ENCODE measurements at regions not wholly inside any gene's neighbourhood (a gene's known extent, or its start where the extent isn't known, plus 50 kb on each side); places are given as distances from the start of the nearest gene placed in this dataset.
"Not testable (repeated sequence)": the region's sequence is repeated elsewhere in the genome, so short reads cannot be mapped to it uniquely, and the experiment has no call there.

DNA sequence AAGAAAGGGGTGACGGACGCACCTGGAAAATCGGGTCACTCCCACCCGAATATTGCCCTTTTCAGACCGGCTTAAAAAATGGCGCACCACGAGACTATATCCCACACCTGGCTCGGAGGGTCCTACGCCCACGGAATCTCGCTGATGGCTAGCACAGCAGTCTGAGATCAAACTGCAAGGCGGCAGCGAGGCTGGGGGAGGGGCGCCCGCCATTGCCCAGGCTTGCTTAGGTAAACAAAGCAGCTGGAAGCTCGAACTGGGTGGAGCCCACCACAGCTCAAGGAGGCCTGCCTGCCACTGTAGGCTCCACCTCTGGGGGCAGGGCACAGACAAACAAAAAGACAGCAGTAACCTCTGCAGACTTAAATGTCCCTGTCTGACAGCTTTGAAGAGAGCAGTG is 276.9 kb downstream of the SEC61B start:
- not testable (repeated sequence) for H3K4me3 ChIP-seq (ENCODE audit: low read length); DNase-seq (ENCODE audit: low read depth, low spot score)

DNA sequence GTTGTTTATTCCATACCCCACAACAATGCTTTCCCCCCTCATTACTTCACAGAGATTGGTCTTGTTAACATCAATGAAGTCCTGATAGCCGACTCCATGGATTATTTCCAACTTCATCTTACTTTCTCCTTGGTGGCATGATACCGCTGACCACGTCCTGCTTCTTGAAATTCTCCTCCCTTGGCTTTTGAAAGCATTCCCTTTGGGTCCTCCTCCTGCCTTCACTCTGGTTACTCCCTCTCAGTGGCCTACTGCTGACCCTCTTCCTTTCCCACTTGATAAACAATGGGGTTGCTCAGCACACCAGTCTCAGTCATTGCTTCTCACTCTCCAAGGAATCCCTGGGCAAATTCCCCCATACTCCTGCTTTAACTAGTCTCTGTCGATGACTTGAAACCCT is 283.9 kb downstream of the SEC61B start:
- no peak overlapping the region for H3K4me3 ChIP-seq (ENCODE audit: low read length)
- no peak for DNase-seq (ENCODE audit: low read depth, low spot score)

- no peak for DNase-seq (ENCODE audit: low read depth, low spot score)
- H3K4me3 ChIP-seq (ENCODE audit: low read length): no peak overlapping the region
Observed at GRCh38 chr9:99506747-99507348, 284.8 kb downstream of the SEC61B start.

DNA sequence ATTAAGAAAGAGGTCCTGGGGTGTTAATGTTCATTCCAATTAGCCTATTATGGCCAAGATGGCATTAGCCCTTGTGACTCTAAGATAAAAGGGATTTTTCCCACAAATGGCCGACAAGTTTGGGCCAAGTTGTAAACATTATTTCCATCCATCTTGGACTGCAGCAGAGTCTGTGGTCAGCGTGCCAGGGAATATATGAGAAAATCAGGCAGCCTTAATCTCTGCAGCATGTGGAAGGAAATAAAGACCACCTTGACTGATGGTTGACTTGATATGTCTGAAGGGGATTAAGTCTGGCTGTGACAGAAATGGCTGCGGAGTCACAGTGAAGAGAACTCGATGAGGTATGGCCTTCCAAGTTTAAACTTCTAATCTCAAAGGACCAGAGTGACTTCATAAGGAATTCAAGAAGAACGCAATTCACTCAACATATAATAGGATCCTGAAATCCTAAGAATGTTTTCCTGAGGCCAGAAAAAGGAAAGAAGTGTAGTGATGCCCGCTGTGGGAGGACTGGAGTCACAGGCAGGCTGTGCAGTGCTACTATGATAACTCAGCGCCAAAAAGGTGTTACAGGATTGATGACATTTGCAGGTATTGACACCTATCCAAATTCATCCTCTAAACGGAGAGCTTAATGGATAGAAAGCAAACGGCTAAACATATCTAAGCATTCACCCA is 287.1 kb downstream of the SEC61B start:
- no peak for DNase-seq (ENCODE audit: low read depth, low spot score)

DNA sequence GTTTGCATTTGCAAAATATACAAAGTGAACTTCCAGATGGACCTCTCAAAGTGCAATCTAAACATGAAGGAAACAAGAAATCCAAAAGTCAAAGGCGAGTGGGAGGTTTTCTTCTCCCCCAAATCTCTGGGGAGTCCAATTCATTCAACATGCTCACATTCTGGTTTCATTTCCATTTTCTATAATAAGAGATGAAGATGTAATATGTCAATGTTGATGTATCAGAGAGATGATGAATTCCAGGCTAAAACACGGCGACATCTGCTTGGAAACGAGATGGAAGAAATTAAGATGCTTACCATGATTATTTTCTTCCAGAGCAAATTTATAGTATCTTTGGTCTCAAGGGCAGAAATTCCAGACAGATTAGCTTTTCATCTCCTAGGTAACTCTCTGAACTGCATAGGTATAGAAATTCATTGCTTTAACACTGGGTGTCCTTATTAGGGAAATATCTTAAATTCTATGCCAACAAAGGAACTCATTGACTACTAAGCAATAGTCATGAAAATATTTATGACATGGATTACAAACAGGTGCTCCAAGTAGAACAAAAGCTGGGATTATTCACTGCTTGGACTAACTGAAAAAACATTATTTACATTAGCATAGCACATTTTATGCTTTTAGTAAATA is 287.9 kb downstream of the SEC61B start:
- H3K4me3 ChIP-seq (ENCODE audit: low read length): no peak overlapping the region
- no peak for DNase-seq (ENCODE audit: low read depth, low spot score)

More for the DNA sequence above, 287.1 kb downstream of the SEC61B start:
- no peak overlapping the region for H3K4me3 ChIP-seq (ENCODE audit: low read length)

- no peak for DNase-seq (ENCODE audit: low read depth, low spot score)
- no peak overlapping the region for H3K4me3 ChIP-seq (ENCODE audit: low read length)
Observed at GRCh38 chr9:99511723-99512122, 289.6 kb downstream of the SEC61B start.

DNA sequence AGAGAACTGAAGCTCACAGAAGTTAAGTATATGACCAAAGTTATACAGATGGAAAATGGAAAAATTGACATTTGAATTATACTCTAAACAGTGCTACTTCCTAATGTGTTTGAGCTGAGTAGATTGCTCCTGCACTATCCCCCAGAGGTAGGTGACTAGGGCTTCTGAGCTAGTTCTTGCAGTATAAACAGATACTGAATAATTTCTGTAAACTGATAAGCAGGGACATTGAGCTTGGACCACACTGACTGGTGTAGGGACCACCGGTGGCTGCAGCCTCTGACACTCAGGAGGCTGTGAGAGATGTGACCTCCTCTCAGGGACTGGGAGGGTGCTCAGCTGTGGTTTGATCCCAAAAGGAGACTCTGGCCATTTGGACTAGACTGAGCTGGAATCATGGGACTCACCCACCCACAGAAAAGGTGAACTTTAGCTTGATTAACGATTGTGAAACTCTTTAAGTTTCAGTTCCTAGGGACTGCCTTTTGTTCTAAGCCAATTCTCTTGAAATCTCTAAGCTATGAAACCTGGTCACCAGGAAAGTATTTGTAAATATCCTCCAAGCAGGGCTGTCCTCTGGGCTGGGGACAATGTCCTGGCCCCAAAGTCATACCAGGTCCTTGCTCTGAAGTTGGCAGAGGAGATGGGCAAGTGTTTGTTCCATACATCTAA is 291.5 kb downstream of the SEC61B start:
- H3K4me3 ChIP-seq (ENCODE audit: low read length): no peak overlapping the region
- no peak for DNase-seq (ENCODE audit: low read depth, low spot score)

GRCh38 chr9:99515093-99515492 is 293.0 kb downstream of the SEC61B start:
- no peak for DNase-seq (ENCODE audit: low read depth, low spot score)
- H3K4me3 ChIP-seq (ENCODE audit: low read length): no peak overlapping the region

- no peak overlapping the region for H3K4me3 ChIP-seq (ENCODE audit: low read length)
- no peak for DNase-seq (ENCODE audit: low read depth, low spot score)
Observed at GRCh38 chr9:99515895-99516656, 294.0 kb downstream of the SEC61B start.

DNA sequence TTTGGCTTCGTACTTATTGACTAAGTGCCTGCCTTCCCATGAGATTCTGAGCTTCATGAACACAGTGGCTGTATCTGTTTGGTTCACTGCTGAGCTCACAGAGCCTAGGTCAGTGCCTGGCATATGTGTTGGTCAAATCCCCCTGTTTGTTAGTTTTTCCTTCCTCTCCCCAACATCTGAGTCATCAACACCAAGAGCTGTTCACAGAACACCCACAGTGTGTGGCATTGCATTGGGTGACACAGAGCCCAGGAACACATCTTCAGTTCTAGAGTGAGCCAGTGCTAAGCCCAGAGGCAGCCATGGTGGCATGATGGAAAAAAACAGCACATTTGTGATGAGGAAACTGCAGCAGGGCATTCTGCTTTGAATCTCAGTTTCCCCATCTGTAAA is 294.6 kb downstream of the SEC61B start:
- H3K4me3 ChIP-seq (ENCODE audit: low read length): no peak overlapping the region
- DNase-seq (ENCODE audit: low read depth, low spot score): no peak

- H3K4me3 ChIP-seq (ENCODE audit: low read length): no peak overlapping the region
- no peak for DNase-seq (ENCODE audit: low read depth, low spot score)
Observed at GRCh38 chr9:99523838-99524237, 297.8 kb upstream of the NR4A3 start.

- H3K4me3 ChIP-seq (ENCODE audit: low read length): no peak overlapping the region
- DNase-seq (ENCODE audit: low read depth, low spot score): no peak
Observed at GRCh38 chr9:99531313-99531712, 290.4 kb upstream of the NR4A3 start.

DNA sequence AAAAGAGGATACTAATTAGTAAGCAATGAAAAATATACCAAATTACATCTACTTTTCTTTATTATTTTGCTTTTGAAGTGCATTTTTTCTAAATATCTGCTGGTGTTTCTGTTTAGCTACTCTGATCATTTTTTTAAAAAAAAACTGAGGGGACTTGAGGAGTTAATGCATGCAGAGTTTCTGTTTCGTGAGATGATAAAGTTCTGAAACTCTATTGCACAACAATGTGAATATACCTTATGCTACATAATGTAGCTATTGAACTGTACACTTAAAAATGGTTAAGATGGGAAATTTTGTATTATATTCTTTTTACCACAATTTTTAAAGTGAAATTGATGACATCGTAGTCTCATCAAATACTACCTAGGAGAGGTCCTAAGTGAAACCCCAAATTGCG is 288.3 kb upstream of the NR4A3 start:
- DNase-seq (ENCODE audit: low read depth, low spot score): no peak
- H3K4me3 ChIP-seq (ENCODE audit: low read length): no peak overlapping the region

DNA sequence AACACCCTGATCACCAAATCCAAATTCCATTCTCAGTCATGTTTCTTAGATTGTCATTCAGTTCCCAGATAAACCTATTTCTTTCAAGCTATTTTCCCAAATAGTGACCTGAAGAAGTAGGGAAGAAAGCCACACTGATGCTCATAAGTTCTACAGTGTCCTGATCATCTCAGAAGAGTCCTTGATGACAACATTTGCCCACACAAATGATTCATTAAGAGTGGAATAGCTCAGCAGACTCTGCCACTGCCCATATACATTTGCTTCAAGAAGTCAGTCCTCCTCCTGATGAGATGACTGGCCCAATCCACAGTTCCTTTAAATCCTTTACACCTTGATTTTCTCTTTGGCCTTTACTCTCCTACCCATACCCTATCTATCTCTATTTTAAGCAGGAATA is 283.7 kb upstream of the NR4A3 start:
- no peak overlapping the region for H3K4me3 ChIP-seq (ENCODE audit: low read length)
- DNase-seq (ENCODE audit: low read depth, low spot score): no peak

- H3K4me3 ChIP-seq (ENCODE audit: low read length): no peak overlapping the region
- no peak for DNase-seq (ENCODE audit: low read depth, low spot score)
Observed at GRCh38 chr9:99544526-99544925, 277.2 kb upstream of the NR4A3 start.

- DNase-seq (ENCODE audit: low read depth, low spot score): no peak
- no peak overlapping the region for H3K4me3 ChIP-seq (ENCODE audit: low read length)
Observed at GRCh38 chr9:99549441-99549840, 272.2 kb upstream of the NR4A3 start.

DNA sequence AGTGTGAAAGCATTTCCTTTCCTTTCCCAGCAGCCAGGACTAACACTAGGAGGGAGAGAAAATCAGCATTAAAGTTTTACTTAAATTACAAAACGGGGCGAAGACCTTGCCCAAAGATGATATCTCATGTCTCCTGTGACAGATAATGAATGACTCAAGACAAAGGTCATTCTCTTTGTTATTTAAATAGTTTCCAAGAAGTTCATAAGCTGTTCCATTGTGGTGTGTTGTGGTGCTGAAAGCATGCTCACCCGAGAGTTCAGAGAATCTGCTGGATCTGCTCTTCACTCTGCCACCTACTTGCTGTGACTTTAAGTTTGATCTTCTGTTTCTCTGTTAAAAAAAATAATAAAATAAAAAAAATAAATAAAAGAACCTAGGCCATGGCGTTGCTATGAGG is 265.9 kb upstream of the NR4A3 start:
- no peak overlapping the region for H3K4me3 ChIP-seq (ENCODE audit: low read length)
- DNase-seq (ENCODE audit: low read depth, low spot score): no peak

DNA sequence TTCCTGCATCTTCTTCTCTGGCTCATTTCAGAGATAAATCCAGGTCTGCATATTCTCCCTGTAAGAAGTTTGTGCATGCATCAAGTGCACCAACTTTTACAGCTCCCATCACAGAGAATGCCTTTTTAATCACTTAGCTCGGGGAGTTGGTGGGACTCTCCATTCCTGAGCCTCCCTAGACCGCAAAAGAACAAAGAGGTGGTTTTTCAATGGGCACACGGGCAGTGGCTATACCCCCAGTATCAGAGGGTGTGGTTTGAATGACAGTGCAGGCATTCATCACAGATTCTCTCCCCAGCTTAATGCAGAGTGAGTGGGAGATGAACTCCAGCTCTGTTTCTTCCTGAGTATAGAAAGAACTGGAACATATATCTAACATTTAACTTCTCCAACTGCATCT is 264.7 kb upstream of the NR4A3 start:
- DNase-seq (ENCODE audit: low read depth, low spot score): no peak

GRCh38 chr9:99557816-99558215 is 263.9 kb upstream of the NR4A3 start:
- DNase-seq (ENCODE audit: low read depth, low spot score): no peak
- H3K4me3 ChIP-seq (ENCODE audit: low read length): no peak overlapping the region

More for the DNA sequence above, 264.7 kb upstream of the NR4A3 start:
- no peak overlapping the region for H3K4me3 ChIP-seq (ENCODE audit: low read length)
